SJSA1 (cell line): ENCODE measurements at regions not wholly inside any gene's neighbourhood (a gene's known extent, or its start where the extent isn't known, plus 50 kb on each side); places are given as distances from the start of the nearest gene placed in this dataset.

ENCODE experiments used
- DNase-seq, 2 experiments: peaks; one replicate each; pipeline ENCODE4 v3.0.0-alpha.2; 2015 to 2020; ENCODE audit warnings: low spot score in 2 of 2, low read depth in 1 of 2
- H3K27ac ChIP-seq: fragments of 250-450 bp; sonication (Bioruptor Pico); 2 replicates; pipeline ENCODE4 v1.5.1; 2020; ENCODE audit warnings: mild to moderate bottlenecking, moderate library complexity
- H3K27me3 ChIP-seq: fragments of 250-450 bp; sonication (Bioruptor Pico); replicated peaks from 2 replicates; pipeline ENCODE4 v1.5.1; 2020; ENCODE audit warnings: mild to moderate bottlenecking, moderate library complexity
- H3K36me3 ChIP-seq: fragments of 250-450 bp; sonication (Bioruptor Pico); 2 replicates; pipeline ENCODE4 v1.5.1; 2020; ENCODE audit warnings: mild to moderate bottlenecking
- H3K4me1 ChIP-seq: fragments of 250-450 bp; sonication (Bioruptor Pico); replicated peaks from 2 replicates; pipeline ENCODE4 v1.6.1; 2021; ENCODE audit warnings: mild to moderate bottlenecking
- H3K4me3 ChIP-seq: fragments of 250-450 bp; sonication (Bioruptor Pico); 2 replicates; pipeline ENCODE4 v1.5.1; 2020; ENCODE audit warnings: mild to moderate bottlenecking
- H3K9me3 ChIP-seq: fragments of 250-450 bp; sonication (Bioruptor Pico); replicated peaks from 2 replicates; pipeline ENCODE4 v1.5.1; 2020; ENCODE audit warnings: mild to moderate bottlenecking

GRCh38 chr7:114109304-114109703, 190.5 kb upstream of the PPP1R3A start:
- H3K9me3 ChIP-seq: no peaks in the 10 kb centered on the region
- H3K27me3 ChIP-seq: peaks cover 8% of the 10 kb centered on the region; the same call in 1 of the 2 replicates
- H3K27ac ChIP-seq: no peak overlapping the region
- no peak for DNase-seq
- H3K36me3 ChIP-seq: no peaks in the 10 kb centered on the region
- no peak overlapping the region for H3K4me3 ChIP-seq
- H3K4me1 ChIP-seq: no peaks in the 10 kb centered on the region

- no peaks in the 10 kb centered on the region for H3K4me1 ChIP-seq
- no peaks in the 10 kb centered on the region for H3K36me3 ChIP-seq
- H3K4me3 ChIP-seq: no peak overlapping the region
- H3K27ac ChIP-seq: no peak overlapping the region
- H3K27me3 ChIP-seq: peaks cover 13% of the 10 kb centered on the region; the same call in 1 of the 2 replicates
- no peaks in the 10 kb centered on the region for H3K9me3 ChIP-seq
- no peak for DNase-seq
These were observed 189.7 kb upstream of the PPP1R3A start for GRCh38 chr7:114108510-114108909.

GRCh38 chr7:114107522-114107921, 188.7 kb upstream of the PPP1R3A start:
- Histone ChIP-seq H3K36me3 (no peaks in the 10 kb centered on the region), H3K9me3 (no peaks in the 10 kb centered on the region), H3K4me3 (no peak overlapping the region), H3K27me3 (peaks cover 13% of the 10 kb centered on the region; the same call in 1 of the 2 replicates), H3K27ac (no peak overlapping the region), H3K4me1 (no peaks in the 10 kb centered on the region)
- no peak for DNase-seq

GRCh38 chr7:114104035-114104434, 185.2 kb upstream of the PPP1R3A start:
- no peaks in the 10 kb centered on the region for H3K4me1 ChIP-seq
- H3K36me3 ChIP-seq: no peaks in the 10 kb centered on the region
- no peaks in the 10 kb centered on the region for H3K9me3 ChIP-seq
- no peak for DNase-seq
- no peak overlapping the region for H3K27ac ChIP-seq
- H3K27me3 ChIP-seq: peaks cover 13% of the 10 kb centered on the region; the same call in 1 of the 2 replicates
- H3K4me3 ChIP-seq: no peak overlapping the region

- DNase-seq: no peak
- peaks cover 13% of the 10 kb centered on the region; the same call in 1 of the 2 replicates for H3K27me3 ChIP-seq
These were observed 184.2 kb upstream of the PPP1R3A start for GRCh38 chr7:114102996-114103395.

GRCh38 chr7:114102131-114102530, 183.3 kb upstream of the PPP1R3A start:
- peaks cover 13% of the 10 kb centered on the region; the same call in 1 of the 2 replicates for H3K27me3 ChIP-seq
- no peaks in the 10 kb centered on the region for H3K4me1 ChIP-seq
- H3K27ac ChIP-seq: no peak overlapping the region
- no peaks in the 10 kb centered on the region for H3K9me3 ChIP-seq
- DNase-seq: no peak
- H3K36me3 ChIP-seq: no peaks in the 10 kb centered on the region
- H3K4me3 ChIP-seq: no peak overlapping the region

More at GRCh38 chr7:114102996-114103395, 184.2 kb upstream of the PPP1R3A start:
- no peaks in the 10 kb centered on the region for H3K9me3 ChIP-seq
- no peaks in the 10 kb centered on the region for H3K36me3 ChIP-seq
- no peaks in the 10 kb centered on the region for H3K4me1 ChIP-seq
- H3K27ac ChIP-seq: no peak overlapping the region
- H3K4me3 ChIP-seq: no peak overlapping the region

GRCh38 chr7:114100810-114101209, 182.0 kb upstream of the PPP1R3A start:
- DNase-seq: no peak
- H3K27ac ChIP-seq: no peak overlapping the region
- H3K4me1 ChIP-seq: no peaks in the 10 kb centered on the region
- no peaks in the 10 kb centered on the region for H3K9me3 ChIP-seq
- H3K27me3 ChIP-seq: 0 out of 2 replicates have a peak, but pooled peaks cover 7% of the 10 kb centered on the region
- H3K4me3 ChIP-seq: no peak overlapping the region
- no peaks in the 10 kb centered on the region for H3K36me3 ChIP-seq

- no peak overlapping the region for H3K27ac ChIP-seq
- H3K27me3 ChIP-seq: 0 out of 2 replicates have a peak, but pooled peaks cover 5% of the 10 kb centered on the region
- H3K4me1 ChIP-seq: no peaks in the 10 kb centered on the region
- H3K36me3 ChIP-seq: no peaks in the 10 kb centered on the region
- no peaks in the 10 kb centered on the region for H3K9me3 ChIP-seq
- DNase-seq: no peak
- H3K4me3 ChIP-seq: no peak overlapping the region
These were observed 180.5 kb upstream of the PPP1R3A start for GRCh38 chr7:114099337-114099736.

GRCh38 chr7:114095885-114096284, 177.1 kb upstream of the PPP1R3A start:
- Histone ChIP-seq H3K4me3 (no peak overlapping the region), H3K9me3 (no peaks in the 10 kb centered on the region), H3K36me3 (no peaks in the 10 kb centered on the region), H3K27me3 (peaks cover 10% of the 10 kb centered on the region), H3K4me1 (no peaks in the 10 kb centered on the region), H3K27ac (no peak overlapping the region)
- DNase-seq: no peak

GRCh38 chr7:114088470-114088940, 169.7 kb upstream of the PPP1R3A start:
- Histone ChIP-seq H3K9me3 (peaks cover 9% of the 10 kb centered on the region; the same call in 1 of the 2 replicates), H3K4me1 (peaks cover 28% of the 10 kb centered on the region), H3K36me3 (no peaks in the 10 kb centered on the region), H3K4me3 (no peak overlapping the region), H3K27me3 (peaks cover 75% of the 10 kb centered on the region), H3K27ac (no peak overlapping the region)
- no peak for DNase-seq

GRCh38 chr7:114087653-114088469, 169.1 kb upstream of the PPP1R3A start:
- Histone ChIP-seq H3K4me1 (peaks cover 28% of the 10 kb centered on the region), H3K27me3 (peaks cover 81% of the 10 kb centered on the region), H3K36me3 (no peaks in the 10 kb centered on the region), H3K9me3 (peaks cover 10% of the 10 kb centered on the region; the same call in 1 of the 2 replicates), H3K27ac (no peak overlapping the region), H3K4me3 (no peak overlapping the region)
- no peak for DNase-seq

GRCh38 chr7:114086914-114087652, 168.3 kb upstream of the PPP1R3A start:
- Histone ChIP-seq H3K9me3 (peaks cover 10% of the 10 kb centered on the region; the same call in 1 of the 2 replicates), H3K27me3 (peaks cover 89% of the 10 kb centered on the region), H3K4me1 (peaks cover 28% of the 10 kb centered on the region), H3K27ac (no peak overlapping the region), H3K4me3 (peak overlapping the region; percentile 36), H3K36me3 (no peaks in the 10 kb centered on the region)
- DNase-seq: no peak

- Histone ChIP-seq H3K4me3 (peak overlapping the region; percentile 36), H3K9me3 (peaks cover 10% of the 10 kb centered on the region; the same call in 1 of the 2 replicates), H3K36me3 (no peaks in the 10 kb centered on the region), H3K27ac (no peak overlapping the region), H3K4me1 (peaks cover 28% of the 10 kb centered on the region), H3K27me3 (peaks cover 91% of the 10 kb centered on the region)
- no peak for DNase-seq
These were observed 167.7 kb upstream of the PPP1R3A start for GRCh38 chr7:114086537-114086913.
